ENCODE measurements at regions not wholly inside any gene's neighbourhood (a gene's known extent, or its start where the extent isn't known, plus 50 kb on each side); places are given as distances from the start of the nearest gene placed in this dataset.

DNA sequence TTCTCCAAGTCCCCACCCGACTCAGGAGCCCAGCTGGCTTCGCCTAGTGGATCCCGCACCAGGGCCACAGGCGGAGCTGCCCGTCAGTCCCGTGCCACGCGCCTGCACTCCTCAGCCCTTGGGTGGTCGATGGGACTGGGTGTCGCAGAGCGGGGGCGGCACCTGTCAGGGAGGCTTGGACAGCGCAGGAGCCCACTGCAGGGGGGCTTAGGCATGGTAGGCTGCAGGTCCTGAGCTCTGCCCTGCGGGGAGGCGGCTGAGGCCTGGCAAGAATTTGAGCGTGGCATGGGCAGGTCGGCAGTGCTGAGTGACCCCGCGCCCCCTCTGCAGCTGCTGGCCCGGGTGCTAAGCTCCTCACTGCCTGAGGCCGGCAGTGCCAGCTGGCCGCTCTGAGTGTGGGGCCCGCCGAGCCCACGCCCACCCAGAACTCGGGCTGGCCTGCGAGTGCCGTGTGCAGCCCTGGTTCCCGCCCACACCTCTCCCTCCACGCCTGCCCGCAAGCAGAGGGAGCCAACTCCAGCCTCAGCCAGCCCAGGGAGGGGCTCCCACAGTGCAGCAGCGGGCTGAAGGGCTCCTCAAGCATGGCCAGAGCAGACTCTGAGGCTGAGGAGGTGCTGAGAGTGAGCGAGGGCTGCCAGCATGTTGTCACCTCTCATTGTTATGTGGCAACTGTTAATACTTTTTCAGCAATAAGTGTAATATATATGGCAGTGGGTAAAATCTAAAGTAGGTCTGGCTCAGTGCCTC, 548.4 kb upstream of the BRINP3 start:
- no peaks in the 10 kb centered on the region for H3K9me1 ChIP-seq (ENCODE audit: insufficient read depth, low read length)
- H3K27ac ChIP-seq (ENCODE audit: insufficient read depth, low read length) = no peak overlapping the region
- no peak overlapping the region for H2BK5ac ChIP-seq (ENCODE audit: low read depth, low read length, poor library complexity, severe bottlenecking)
- DNase-seq (no peak), ATAC-seq (ENCODE audit: low read depth) (no peak)
- H3K4me3 ChIP-seq (ENCODE audit: insufficient read depth, low read depth, low read length) = no peak overlapping the region
- no peak overlapping the region for H2AK5ac ChIP-seq (ENCODE audit: low read depth, low read length)
- H2AK9ac ChIP-seq (replicated peaks; ENCODE audit: low read depth, low read length, poor library complexity) = no peak overlapping the region
- no peaks in the 10 kb centered on the region for H3K4me1 ChIP-seq (ENCODE audit: control insufficient read depth, insufficient read depth, low read length)
- intact Hi-C loops (cut with micrococcal nuclease) (no loop called here), dilution Hi-C loops (cut with HindIII; ENCODE audit: low sequenced_read_pairs, unreplicated experiment) (no loop called here), in situ Hi-C loops (cut with MboI; ENCODE audit: low sequenced_read_pairs) (no loop called here)
- no peaks in the 10 kb centered on the region for H3K27me3 ChIP-seq (ENCODE audit: control insufficient read depth, insufficient read depth, low read length)
- no peak overlapping the region for H2AFZ ChIP-seq (replicated peaks; ENCODE audit: low read length, poor library complexity)
- H4K91ac ChIP-seq (ENCODE audit: insufficient read depth, low read depth, low read length) = no peak overlapping the region
- H4K5ac ChIP-seq (ENCODE audit: low read depth, low read length) = no peak overlapping the region
- no peak overlapping the region for H3K56ac ChIP-seq (ENCODE audit: extremely low read depth, insufficient read depth, low read length)
- H3K14ac ChIP-seq (replicated peaks; ENCODE audit: low read depth, low read length) = no peak overlapping the region
- H2BK15ac ChIP-seq (ENCODE audit: low read depth, low read length) = no peak overlapping the region
- no peak overlapping the region for H2BK120ac ChIP-seq (ENCODE audit: low read depth, low read length)
- no peaks in the 10 kb centered on the region; the same call in 1 of the 2 replicates for H3K9me3 ChIP-seq (ENCODE audit: control insufficient read depth, insufficient read depth, low read length)
- H3K23ac ChIP-seq (ENCODE audit: low read depth, low read length) = no peak overlapping the region
- H3K18ac ChIP-seq (ENCODE audit: low read depth, low read length) = no peak overlapping the region
- no peak overlapping the region for H4K8ac ChIP-seq (ENCODE audit: low read depth in 2 of 2, low read length in 2 of 2)
- H3K4me2 ChIP-seq (ENCODE audit: low read depth, low read length) = no peak overlapping the region
- POLR2A ChIA-PET (ENCODE audit: unreplicated experiment) = no interaction called here
- no TSS peak for BruUV-seq (replicated peaks)
- WGBS, 2 experiments (ENCODE audit: extremely low coverage in 2 of 2, insufficient read length in 1 of 2) = 86% methylated on average over 9 of the region's 33 CpGs; no CpG with 5 or more reads in 1 of the 2 experiments
- no peaks in the 10 kb centered on the region for H4K20me1 ChIP-seq (ENCODE audit: insufficient read depth, low read length)
- H2BK20ac ChIP-seq (ENCODE audit: low read depth, low read length) = no peak overlapping the region
- H3K9ac ChIP-seq (ENCODE audit: low read depth, low read length) = no peak overlapping the region
- no peak overlapping the region for H3K4ac ChIP-seq (ENCODE audit: low read depth, low read length)
- no peaks in the 10 kb centered on the region for H3K36me3 ChIP-seq (ENCODE audit: control insufficient read depth, insufficient read depth, low read length)
- CTCF ChIA-PET = no interaction called here
- no peaks in the 10 kb centered on the region for H3K79me1 ChIP-seq (ENCODE audit: low read depth in 1 of 2, low read length in 2 of 2)
- TF ChIP-seq MAZ (IDR thresholded peaks at IDR 0.05; ENCODE audit: borderline replicate concordance, low read depth, low read length) (no peak), MAFK (IDR thresholded peaks at IDR 0.05; ENCODE audit: low read depth, low read length) (no peak), CEBPB (IDR thresholded peaks at IDR 0.05; ENCODE audit: low read depth, low read length) (no peak), SMC3 (IDR thresholded peaks at IDR 0.05; ENCODE audit: low read depth, low read length) (no peak), CHD1 (IDR thresholded peaks at IDR 0.05; ENCODE audit: low read depth, low read length) (no peak), NFE2L2 (IDR thresholded peaks at IDR 0.05; ENCODE audit: low read depth, low read length) (no peak), RAD21 (IDR thresholded peaks at IDR 0.05; ENCODE audit: low read length) (no peak)

Measured in IMR-90 (cell line).